PC-3 (cell line): ENCODE measurements at regions not wholly inside any gene's neighbourhood (a gene's known extent, or its start where the extent isn't known, plus 50 kb on each side); places are given as distances from the start of the nearest gene placed in this dataset.
A peak's percentile ranks its signal among the peaks of the same experiment; 100 is the strongest.

Experiments used
- ATAC-seq: fragments of 200-7000 bp; cut with Tn5 transposase; 2 replicates; pipeline ENCODE4 v1.9.1; 2020; ENCODE audit warnings: mild to moderate bottlenecking, moderate library complexity
- BruUV-seq: library from RNA; stranded (reverse); fragments of 400-500 nt; replicated peaks from 2 replicates; lab custom pipeline; 2021; lab: Mats Ljungman, UMichigan
- CTCF ChIA-PET: fragments of 300-600 bp; sonication (Branson Sonifier 250); formaldehyde crosslinking; loops from one replicate; lab custom pipeline; 2022; ENCODE audit warnings: antibody characterized with exemption; lab: Charles Lee
- POLR2A ChIA-PET: fragments of 300-600 bp; sonication (Branson Sonifier 250); formaldehyde crosslinking; loops from one replicate; lab custom pipeline; 2022; ENCODE audit warnings: antibody characterized with exemption; ENCODE audit not compliant: unreplicated experiment; lab: Charles Lee
- DNase-seq: peaks from one replicate; pipeline ENCODE4 v3.0.0-alpha.2; 2015
- H2AFZ ChIP-seq: fragments of 300-600 bp; sonication (generic); 2 replicates; pipeline ENCODE4 v1.6.0; 2016; ENCODE audit warnings: antibody characterized with exemption, low read length
- H3F3A ChIP-seq: fragments of 300-600 bp; sonication (generic); one replicate; pipeline ENCODE4 v1.6.0; 2017; ENCODE audit warnings: antibody characterized with exemption, low read length, control low read depth, mild to moderate bottlenecking; ENCODE audit not compliant: unreplicated experiment
- H3K27ac ChIP-seq: fragments of 300-600 bp; sonication (generic); 2 replicates; pipeline ENCODE4 v1.5.1; 2016; ENCODE audit warnings: mild to moderate bottlenecking, low read length
- H3K27me3 ChIP-seq: fragments of 300-600 bp; sonication (generic); 2 replicates; pipeline ENCODE4 v1.6.1; 2016; ENCODE audit warnings: low read length, mixed read lengths
- H3K36me3 ChIP-seq: fragments of 300-600 bp; sonication (generic); 2 replicates; pipeline ENCODE4 v1.6.1; 2016; ENCODE audit warnings: low read depth, mixed run types, low read length, mixed read lengths
- H3K4me1 ChIP-seq: fragments of 300-600 bp; sonication (generic); 2 replicates; pipeline ENCODE4 v1.5.1; 2016; ENCODE audit warnings: low read length; ENCODE audit not compliant: insufficient read depth
- H3K4me2 ChIP-seq: fragments of 300-600 bp; sonication (generic); 2 replicates; pipeline ENCODE4 v1.6.0; 2016; ENCODE audit warnings: low read length
- H3K4me3 ChIP-seq: fragments of 300-600 bp; sonication (generic); 2 replicates; pipeline ENCODE4 v1.5.1; 2016; ENCODE audit warnings: mild to moderate bottlenecking, low read length, mixed read lengths
- H3K79me2 ChIP-seq: fragments of 300-600 bp; sonication (generic); 2 replicates; pipeline ENCODE4 v1.6.1; 2017; ENCODE audit warnings: low read length, mixed read lengths
- H3K9ac ChIP-seq: fragments of 300-600 bp; sonication (generic); 2 replicates; pipeline ENCODE4 v1.6.0; 2016; ENCODE audit warnings: mild to moderate bottlenecking, low read length
- H3K9me2 ChIP-seq: fragments of 300-600 bp; sonication (generic); replicated peaks from 2 replicates; pipeline ENCODE4 v1.6.1; 2016; ENCODE audit warnings: mixed run types, low read length, mixed read lengths
- H3K9me3 ChIP-seq: fragments of 300-600 bp; sonication (generic); 2 replicates; pipeline ENCODE4 v1.6.1; 2016; ENCODE audit warnings: low read length, mixed read lengths
- H4K20me1 ChIP-seq: fragments of 300-600 bp; sonication (generic); 2 replicates; pipeline ENCODE4 v1.6.1; 2016; ENCODE audit warnings: low read length, mixed read lengths
- CTCF ChIP-seq: fragments of 300-600 bp; sonication (generic); conservative IDR thresholded peaks from 2 replicates; pipeline ENCODE4 v1.5.1; 2017; ENCODE audit warnings: antibody characterized with exemption, low read depth, mild to moderate bottlenecking, low read length
- EZH2 ChIP-seq: fragments of 300-600 bp; sonication (generic); IDR thresholded peaks from one replicate; pipeline ENCODE4 v1.6.1; 2017; ENCODE audit warnings: antibody characterized with exemption, mild to moderate bottlenecking, low read length; ENCODE audit not compliant: unreplicated experiment
- EZH2phosphoT487 ChIP-seq: fragments of 300-600 bp; sonication (generic); IDR thresholded peaks from 2 replicates; pipeline ENCODE4 v1.6.1; 2018; ENCODE audit warnings: mild to moderate bottlenecking, antibody characterized with exemption, low read length, borderline replicate concordance
- intact Hi-C: fragments of 100-400 bp; cut with micrococcal nuclease; formaldehyde crosslinking; loops from 2 replicates; pipeline ENCODE4 v1.9.0; 2023

- no peaks in the 10 kb centered on the region for H3F3A ChIP-seq
- CTCF ChIA-PET, result no interaction called here
- no peaks in the 10 kb centered on the region for H3K9me3 ChIP-seq
- H2AFZ ChIP-seq, result no peak overlapping the region
- H3K79me2 ChIP-seq, result no peaks in the 10 kb centered on the region
- intact Hi-C loops, result no loop called here
- POLR2A ChIA-PET, result no interaction called here
- H3K9ac ChIP-seq, result no peak overlapping the region
- H3K4me3 ChIP-seq, result no peak overlapping the region
- no peaks in the 10 kb centered on the region for H3K9me2 ChIP-seq
- no peak overlapping the region for H3K4me2 ChIP-seq
- no peak for DNase-seq
- TF ChIP-seq EZH2phosphoT487 (no peak), CTCF (no peak), EZH2 (no peak)
- H3K36me3 ChIP-seq, result no peaks in the 10 kb centered on the region
- H3K27me3 ChIP-seq, result no peaks in the 10 kb centered on the region
- peaks cover 13% of the 10 kb centered on the region for H3K4me1 ChIP-seq
- no peak for ATAC-seq
- no TSS peak for BruUV-seq
- no peak overlapping the region for H3K27ac ChIP-seq
- no peaks in the 10 kb centered on the region for H4K20me1 ChIP-seq
Observed at GRCh38 chr20:52078289-52078688, 113.3 kb downstream of the ZFP64 start.

GRCh38 chr20:52076164-52076563, 115.4 kb downstream of the ZFP64 start:
- no TSS peak for BruUV-seq
- Histone ChIP-seq H3K27ac (no peak overlapping the region), H3K36me3 (no peaks in the 10 kb centered on the region), H3K4me1 (no peaks in the 10 kb centered on the region), H2AFZ (no peak overlapping the region), H4K20me1 (no peaks in the 10 kb centered on the region), H3F3A (no peaks in the 10 kb centered on the region), H3K79me2 (no peaks in the 10 kb centered on the region), H3K9me2 (no peaks in the 10 kb centered on the region), H3K4me2 (no peak overlapping the region), H3K4me3 (no peak overlapping the region), H3K27me3 (no peaks in the 10 kb centered on the region), H3K9ac (no peak overlapping the region), H3K9me3 (no peaks in the 10 kb centered on the region)
- POLR2A ChIA-PET, result no interaction called here
- CTCF ChIA-PET, result no interaction called here
- peak; percentile 20 for DNase-seq
- ATAC-seq, result no peak
- TF ChIP-seq EZH2phosphoT487, result no peak
- TF ChIP-seq CTCF, result no peak
- TF ChIP-seq EZH2, result no peak
- intact Hi-C loops, result no loop called here

GRCh38 chr20:52075400-52075799, 116.2 kb downstream of the ZFP64 start:
- no TSS peak for BruUV-seq
- Histone ChIP-seq H3K36me3 (no peaks in the 10 kb centered on the region), H3F3A (no peaks in the 10 kb centered on the region), H3K4me2 (no peak overlapping the region), H3K9me3 (no peaks in the 10 kb centered on the region), H3K9ac (no peak overlapping the region), H3K27me3 (no peaks in the 10 kb centered on the region), H3K27ac (no peak overlapping the region), H3K4me3 (no peak overlapping the region), H3K4me1 (no peaks in the 10 kb centered on the region), H2AFZ (no peak overlapping the region), H3K9me2 (no peaks in the 10 kb centered on the region), H4K20me1 (no peaks in the 10 kb centered on the region), H3K79me2 (no peaks in the 10 kb centered on the region)
- ATAC-seq (no peak), DNase-seq (no peak)
- ChIA-PET POLR2A (no interaction called here), CTCF (no interaction called here)
- TF ChIP-seq EZH2 (no peak), EZH2phosphoT487 (no peak), CTCF (no peak)
- intact Hi-C loops, result no loop called here
